Stimulated activated CD4-positive, alpha-beta T cell treated with anti-CD3 and anti-CD28 coated beads, Interleukin-1b, Interleukin-23, amount 100 ng/mL, for 4 hours (primary cell): ENCODE measurements at regions not wholly inside any gene's neighbourhood (a gene's known extent, or its start where the extent isn't known, plus 50 kb on each side); places are given as distances from the start of the nearest gene placed in this dataset.
"Not testable (repeated sequence)": the region's sequence is repeated elsewhere in the genome, so short reads cannot be mapped to it uniquely, and the experiment has no call there.

Experiments used
- DNase-seq, 2 donors: peaks; one replicate each; pipeline ENCODE4 v3.0.0-alpha.2; 2020; ENCODE audit warnings: low read depth in 2 of 2

- no peak for DNase-seq
Measured at GRCh38 chr10:78456649-78457400, 423.2 kb downstream of the RPS24 start.

DNA sequence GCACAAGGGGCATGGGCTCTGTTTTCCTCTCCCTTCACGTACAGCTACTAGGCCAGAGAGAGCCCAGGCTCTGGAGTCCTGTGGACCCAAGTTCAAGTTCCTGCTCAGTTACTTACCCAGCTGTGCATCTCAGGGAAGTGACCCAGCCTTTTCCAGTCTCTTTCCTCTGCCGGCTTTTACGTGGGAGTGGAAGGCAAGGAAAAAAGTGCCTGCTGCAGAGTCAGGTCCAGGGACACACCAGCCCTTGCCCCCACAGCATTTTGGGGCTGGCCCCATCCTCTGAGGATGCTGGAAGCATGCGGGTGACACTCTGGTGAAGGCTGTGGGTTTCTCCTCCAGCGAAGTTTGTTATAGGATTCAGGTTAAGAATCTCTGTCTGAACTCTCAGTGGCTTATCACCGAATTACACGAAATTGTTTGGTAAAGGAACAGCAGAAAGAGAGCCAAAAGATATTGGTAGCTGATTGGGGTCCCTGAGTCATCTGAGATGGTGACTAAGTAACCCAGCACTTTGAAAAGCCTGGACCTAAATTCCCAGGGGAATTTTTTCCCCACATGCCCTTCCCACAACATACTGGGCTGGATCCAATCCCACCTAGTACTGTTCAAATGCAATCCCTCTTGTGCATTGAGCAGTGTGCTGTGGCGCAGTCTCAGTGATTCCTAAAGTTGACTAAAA, 424.3 kb downstream of the RPS24 start:
- DNase-seq: no peak

- no peak for DNase-seq
Measured at GRCh38 chr10:78458983-78459638, 425.4 kb downstream of the RPS24 start.

- DNase-seq: no peak
Measured at GRCh38 chr10:78459639-78460037, 426.0 kb downstream of the RPS24 start.

GRCh38 chr10:78460204-78460603, 426.5 kb downstream of the RPS24 start:
- no peak for DNase-seq

- no peak for DNase-seq
Measured at GRCh38 chr10:78461333-78461732, 427.7 kb downstream of the RPS24 start.

DNA sequence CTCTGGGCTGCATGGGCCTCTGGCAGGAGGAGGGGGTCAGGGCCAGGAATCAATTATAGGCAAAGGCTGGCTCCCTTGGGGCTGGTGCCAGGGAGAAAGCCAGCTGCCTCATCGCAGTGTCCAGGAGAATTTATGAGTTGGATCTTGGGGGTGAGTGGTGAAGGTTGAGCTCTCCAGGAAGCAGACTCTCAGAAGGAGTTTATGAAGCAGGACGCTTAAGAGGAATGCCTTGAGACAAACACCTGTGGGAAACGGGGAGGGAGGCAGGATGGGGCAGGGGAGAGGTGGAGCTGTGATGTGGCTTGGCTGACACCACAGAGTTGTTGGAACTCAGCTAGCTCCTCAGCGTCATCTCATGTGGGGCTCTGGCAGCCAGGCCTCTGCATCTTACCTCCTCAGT, 428.5 kb downstream of the RPS24 start:
- DNase-seq: no peak

GRCh38 chr10:78462726-78463228, 429.1 kb downstream of the RPS24 start:
- no peak for DNase-seq

- no peak for DNase-seq
Measured at GRCh38 chr10:78464118-78464855, 430.6 kb downstream of the RPS24 start.

GRCh38 chr10:78464856-78465267, 431.2 kb downstream of the RPS24 start:
- no peak for DNase-seq

DNA sequence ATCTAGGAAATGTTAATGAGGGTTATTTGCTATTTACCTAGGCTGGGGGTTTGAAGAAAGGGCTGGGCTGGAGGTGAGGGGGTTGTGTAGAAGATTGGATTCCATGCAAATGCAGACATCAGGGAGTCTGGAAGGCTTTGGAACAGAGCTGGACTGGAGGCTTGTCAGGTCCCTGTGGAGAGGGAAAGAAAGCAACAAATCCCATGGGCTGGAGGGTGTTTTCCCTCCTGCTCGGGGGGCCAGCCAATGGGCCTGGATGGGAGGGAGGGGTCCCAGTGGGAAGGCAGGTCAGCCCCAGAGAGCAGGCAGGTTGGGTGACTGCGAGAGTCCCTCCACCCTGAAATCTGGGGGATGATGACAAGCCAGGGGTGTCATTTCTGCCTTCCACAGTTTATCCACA, 431.8 kb downstream of the RPS24 start:
- DNase-seq: no peak

DNA sequence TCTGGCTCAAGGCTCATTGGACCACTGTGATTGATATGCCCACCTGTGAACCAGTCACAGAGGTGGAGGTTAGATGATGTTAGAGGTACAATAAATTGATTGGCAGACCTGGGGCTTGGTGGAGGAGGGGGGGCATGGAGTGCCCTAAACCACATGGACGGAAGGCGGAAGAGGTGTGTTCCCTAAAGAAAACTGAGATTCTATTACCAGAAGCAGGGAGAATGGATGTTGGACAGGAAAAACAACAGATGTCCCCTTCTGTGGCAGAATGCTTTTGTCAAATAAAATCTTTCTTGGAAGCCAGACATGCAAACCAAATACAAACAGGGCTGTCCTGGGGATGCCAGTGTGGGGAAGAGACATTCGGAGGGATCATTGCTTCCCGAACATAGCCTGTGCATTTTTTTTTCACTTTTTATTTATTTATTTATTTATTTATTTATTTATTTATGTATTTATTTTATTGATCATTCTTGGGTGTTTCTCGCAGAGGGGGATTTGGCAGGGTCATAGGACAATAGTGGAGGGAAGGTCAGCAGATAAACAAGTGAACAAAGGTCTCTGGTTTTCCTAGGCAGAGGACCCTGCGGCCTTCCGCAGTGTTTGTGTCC, 433.9 kb downstream of the RPS24 start:
- DNase-seq: no peak

GRCh38 chr10:78468731-78469130, 435.1 kb downstream of the RPS24 start:
- DNase-seq: not testable (repeated sequence)

DNA sequence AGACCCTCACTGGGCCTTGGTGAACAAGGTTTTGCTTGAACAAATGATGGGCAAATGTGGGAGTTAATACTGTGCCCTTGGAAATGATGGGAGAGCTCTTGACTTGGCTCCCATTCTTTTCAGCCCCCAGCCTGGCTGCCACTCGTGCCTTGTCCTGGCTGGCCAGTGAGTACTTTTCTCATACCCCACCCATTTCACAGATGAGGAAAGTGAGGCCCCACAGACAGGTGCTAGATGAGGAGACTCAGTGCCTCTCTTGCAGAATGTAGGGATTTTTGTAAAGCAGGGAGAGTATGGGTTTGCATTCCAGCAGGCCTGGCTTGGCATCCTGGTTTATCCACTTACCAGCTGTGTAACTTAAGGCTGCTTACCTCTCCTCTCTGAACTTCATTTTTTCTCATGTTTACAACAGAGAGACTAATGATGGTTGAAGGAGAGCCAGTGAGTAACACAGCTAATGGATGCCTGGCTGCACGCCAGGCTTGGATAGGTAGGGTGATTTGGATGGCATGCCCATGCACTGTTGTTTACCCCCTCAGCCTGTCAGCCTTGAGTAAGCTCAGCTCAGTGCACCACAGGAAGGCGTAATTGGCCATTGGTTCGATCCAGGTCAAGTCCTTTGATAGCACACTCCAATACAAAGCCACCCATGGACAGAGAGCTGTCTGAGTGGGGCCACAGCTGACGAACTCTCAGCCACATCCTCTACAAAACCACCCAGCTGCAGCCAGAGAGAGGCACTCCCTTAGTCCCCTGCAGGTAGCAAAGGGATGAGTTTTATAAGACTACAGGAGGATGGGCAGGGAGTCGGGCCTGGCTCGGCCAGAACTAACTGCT, 436.8 kb downstream of the RPS24 start:
- DNase-seq: no peak

GRCh38 chr10:78471326-78471722, 437.7 kb downstream of the RPS24 start:
- DNase-seq: no peak

DNA sequence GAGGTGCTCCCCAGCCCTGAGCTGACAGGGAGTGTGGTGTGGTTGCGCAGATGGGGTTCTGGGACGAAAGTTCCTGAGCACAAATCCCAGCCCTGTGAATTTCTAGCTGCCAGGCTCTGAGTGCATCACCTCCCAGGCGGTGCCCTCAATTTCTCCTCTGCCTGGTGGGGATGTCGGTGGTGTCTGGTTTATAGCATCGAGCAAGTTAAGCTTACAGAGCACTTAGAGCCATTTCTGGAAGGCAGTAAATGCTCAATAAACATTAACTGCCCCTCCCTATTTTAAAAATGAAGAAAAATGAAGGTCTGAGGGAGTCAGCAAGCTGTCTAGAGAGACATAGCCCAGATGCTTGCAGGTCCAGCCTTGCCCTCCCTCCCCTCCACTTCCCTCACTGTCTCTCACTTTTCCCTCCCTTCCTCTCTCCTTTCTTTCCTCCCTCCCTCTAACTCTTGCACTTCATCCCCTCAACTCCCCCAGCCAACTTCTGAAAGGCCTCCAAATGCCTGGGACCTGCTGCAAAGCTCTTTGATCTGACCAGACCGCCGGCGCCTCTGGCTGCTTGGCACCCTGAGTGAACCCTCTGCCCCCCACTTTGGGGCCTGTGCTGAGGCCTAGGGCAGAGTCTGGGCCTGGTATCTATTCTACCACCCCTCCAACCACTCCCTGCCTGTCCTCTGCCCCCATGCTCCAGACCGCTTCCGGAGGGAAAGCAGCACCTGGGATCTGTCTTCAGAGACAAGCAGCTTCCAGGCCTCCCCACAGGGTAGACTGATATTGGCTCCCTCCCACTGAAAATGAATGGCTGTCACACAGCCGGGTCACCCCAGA, 438.3 kb downstream of the RPS24 start:
- DNase-seq: no peak

DNA sequence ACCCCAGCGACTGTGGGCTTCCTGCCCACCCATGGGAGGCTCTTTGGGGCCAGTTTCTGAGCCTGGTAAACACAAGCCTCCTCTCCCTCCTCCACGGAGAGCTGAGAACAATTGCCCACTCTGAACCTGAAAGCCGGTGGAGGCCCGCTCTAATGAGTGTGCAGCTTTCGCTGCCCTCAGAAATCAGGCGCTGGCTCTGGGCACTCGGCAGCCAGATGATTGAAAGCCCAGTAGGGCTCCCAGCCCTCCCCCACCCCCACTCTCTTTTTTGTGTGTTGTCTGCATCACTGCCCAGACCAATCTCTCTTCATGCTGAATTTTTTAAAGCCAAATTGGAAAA, 438.9 kb downstream of the RPS24 start:
- no peak for DNase-seq

DNA sequence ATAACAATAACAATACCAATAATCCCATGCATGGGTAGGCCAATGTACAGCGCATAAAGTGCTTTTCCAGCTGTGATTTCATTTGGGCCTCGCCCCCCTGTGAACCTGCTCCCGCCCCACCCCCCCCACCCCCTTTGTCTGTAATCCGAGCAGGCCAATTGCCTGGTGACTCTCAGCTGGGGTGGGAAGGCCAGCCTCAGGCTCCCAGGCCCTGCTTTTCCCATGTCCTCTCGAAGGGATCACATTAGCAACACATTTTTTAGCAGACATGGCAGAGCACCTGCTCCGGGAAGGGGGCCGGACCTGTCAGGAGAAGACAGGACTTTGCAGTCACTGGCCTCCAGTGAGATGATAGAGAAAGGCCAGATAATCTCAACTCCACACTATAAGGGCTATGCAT, 439.3 kb downstream of the RPS24 start:
- DNase-seq: no peak

DNA sequence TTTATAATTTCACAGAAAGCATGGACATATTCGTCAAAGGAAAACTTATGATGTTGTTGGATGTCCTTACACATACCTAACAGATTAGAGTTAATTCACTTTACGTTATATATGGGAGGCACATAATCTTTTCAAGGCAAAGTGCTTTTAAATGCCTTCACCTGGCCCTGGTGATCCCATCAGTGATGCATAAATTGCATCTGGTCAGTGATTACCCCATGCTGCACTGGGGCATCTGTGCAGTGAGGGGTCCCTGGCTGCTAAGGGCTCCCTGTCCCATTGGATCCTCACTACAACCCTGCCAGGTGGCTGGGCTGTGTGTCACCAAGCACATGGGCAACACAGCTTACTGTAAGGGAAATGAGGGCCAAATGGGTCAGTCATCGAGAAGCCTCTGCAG, 441.1 kb downstream of the RPS24 start:
- DNase-seq: no peak

DNA sequence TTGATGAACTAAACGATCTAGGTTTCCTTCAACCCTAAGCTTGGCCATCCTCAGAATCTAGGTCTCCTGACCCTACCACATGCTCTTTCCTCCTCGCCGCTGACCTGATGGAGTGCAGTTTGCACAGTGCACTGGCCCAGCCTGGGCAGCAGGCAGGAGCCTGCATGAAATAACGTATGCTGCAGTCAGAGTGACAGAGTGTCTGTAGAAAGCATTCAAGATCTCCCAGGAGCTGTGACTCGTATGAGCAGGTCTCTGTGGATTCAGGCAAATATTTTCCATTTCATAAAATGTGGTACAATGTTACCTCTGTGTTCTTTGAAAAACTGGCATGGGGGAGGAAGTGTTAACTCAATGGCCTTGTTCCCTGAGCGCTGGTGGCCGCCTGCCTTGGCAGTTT, 441.8 kb downstream of the RPS24 start:
- no peak for DNase-seq
